Fibroblast of lung (primary cell): ENCODE measurements at regions not wholly inside any gene's neighbourhood (a gene's known extent, or its start where the extent isn't known, plus 50 kb on each side); places are given as distances from the start of the nearest gene placed in this dataset.

Experiments
- DNase-seq, 2 donors: peaks; one replicate each; pipeline versions ENCODE4 v3.0.0 to v3.0.0-alpha.2; 2010; ENCODE audit warnings: low read depth in 2 of 2
- H2AFZ ChIP-seq: 2 replicates; pipeline ENCODE4 v1.5.1; 2012; ENCODE audit warnings: low read length, control low read depth, inconsistent platforms
- H3K27ac ChIP-seq: 2 replicates; pipeline ENCODE4 v1.5.1; 2011; ENCODE audit warnings: low read length, control low read depth; ENCODE audit not compliant: insufficient read depth
- H3K27me3 ChIP-seq: 2 replicates; pipeline ENCODE4 v1.5.1; 2011; ENCODE audit warnings: mild to moderate bottlenecking, low read length; ENCODE audit not compliant: control insufficient read depth, insufficient read depth
- H3K36me3 ChIP-seq: 2 replicates; pipeline ENCODE4 v1.5.1; 2011; ENCODE audit warnings: low read length; ENCODE audit not compliant: control insufficient read depth, insufficient read depth
- H3K4me1 ChIP-seq: 2 replicates; pipeline ENCODE4 v1.5.1; 2011; ENCODE audit warnings: low read length; ENCODE audit not compliant: control insufficient read depth, insufficient read depth; ENCODE audit errors: extremely low read depth
- H3K4me2 ChIP-seq: 2 replicates; pipeline ENCODE4 v1.5.1; 2011; ENCODE audit warnings: low read length, control low read depth; ENCODE audit not compliant: insufficient read depth; ENCODE audit errors: extremely low read depth
- H3K4me3 ChIP-seq, 4 experiments: fragments of 200-600 bp in 1 of 4; sonication (generic) in 1 of 4; replicated peaks in 1 of 4; 2 replicates each; pipeline ENCODE4 v1.5.1; 2011 to 2016; ENCODE audit warnings: low read length in 4 of 4, low read depth in 3 of 4, mild to moderate bottlenecking in 3 of 4, control low read depth in 2 of 4, inconsistent platforms in 1 of 4, mixed read lengths in 1 of 4; ENCODE audit not compliant: insufficient read depth in 1 of 4; ENCODE audit errors: control extremely low read depth in 1 of 4
- H3K79me2 ChIP-seq: 2 replicates; pipeline ENCODE4 v1.5.1; 2012; ENCODE audit warnings: mild to moderate bottlenecking, low read length, inconsistent platforms; ENCODE audit not compliant: control insufficient read depth, insufficient read depth
- H3K9ac ChIP-seq: 2 replicates; pipeline ENCODE4 v1.5.1; 2011; ENCODE audit warnings: mild to moderate bottlenecking, low read length, control low read depth; ENCODE audit not compliant: insufficient read depth
- H3K9me3 ChIP-seq: 2 replicates; pipeline ENCODE4 v1.5.1; 2012; ENCODE audit warnings: low read depth, low read length; ENCODE audit not compliant: control insufficient read depth, insufficient read depth
- H4K20me1 ChIP-seq: 2 replicates; pipeline ENCODE4 v1.5.1; 2011; ENCODE audit warnings: low read length; ENCODE audit not compliant: control insufficient read depth, insufficient read depth; ENCODE audit errors: extremely low read depth
- EZH2 ChIP-seq: IDR thresholded peaks from 2 replicates; pipeline ENCODE4 v1.5.1; 2012; ENCODE audit warnings: low read length, control low read depth, mild to moderate bottlenecking; ENCODE audit errors: missing control alignments
- TF ChIP-seq, protein P1 (sequence below), 2 donors: IDR thresholded peaks in 1 of 2; conservative IDR thresholded peaks in 1 of 2; 1 replicate in 1 of 2; 2 replicates in 1 of 2; pipeline ENCODE4 v1.5.1; 2011 to 2012; ENCODE audit warnings: low read length in 2 of 2, control low read depth in 1 of 2, inconsistent platforms in 1 of 2, low read depth in 1 of 2, mild to moderate bottlenecking in 1 of 2

DNA sequence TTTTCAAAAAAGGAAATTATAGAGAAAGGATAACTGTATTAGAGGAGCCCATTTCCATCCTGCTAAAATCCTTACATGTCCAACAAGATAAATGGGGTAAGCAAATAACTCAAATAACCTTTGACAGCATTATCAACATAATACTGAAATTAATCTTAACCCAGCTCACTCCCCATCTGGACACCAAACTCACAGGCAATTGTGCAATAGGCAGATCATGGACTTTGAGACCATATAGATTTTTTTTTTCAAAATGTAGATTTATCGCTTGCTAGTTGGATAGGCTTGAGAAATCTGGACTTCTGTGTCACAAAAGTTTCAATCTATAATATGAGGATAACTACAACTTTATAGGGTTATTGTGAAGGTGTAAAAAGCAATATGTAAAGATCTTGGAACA lies 134.4 kb upstream of the ASCC3 start:
- TF ChIP-seq, protein P1, sequence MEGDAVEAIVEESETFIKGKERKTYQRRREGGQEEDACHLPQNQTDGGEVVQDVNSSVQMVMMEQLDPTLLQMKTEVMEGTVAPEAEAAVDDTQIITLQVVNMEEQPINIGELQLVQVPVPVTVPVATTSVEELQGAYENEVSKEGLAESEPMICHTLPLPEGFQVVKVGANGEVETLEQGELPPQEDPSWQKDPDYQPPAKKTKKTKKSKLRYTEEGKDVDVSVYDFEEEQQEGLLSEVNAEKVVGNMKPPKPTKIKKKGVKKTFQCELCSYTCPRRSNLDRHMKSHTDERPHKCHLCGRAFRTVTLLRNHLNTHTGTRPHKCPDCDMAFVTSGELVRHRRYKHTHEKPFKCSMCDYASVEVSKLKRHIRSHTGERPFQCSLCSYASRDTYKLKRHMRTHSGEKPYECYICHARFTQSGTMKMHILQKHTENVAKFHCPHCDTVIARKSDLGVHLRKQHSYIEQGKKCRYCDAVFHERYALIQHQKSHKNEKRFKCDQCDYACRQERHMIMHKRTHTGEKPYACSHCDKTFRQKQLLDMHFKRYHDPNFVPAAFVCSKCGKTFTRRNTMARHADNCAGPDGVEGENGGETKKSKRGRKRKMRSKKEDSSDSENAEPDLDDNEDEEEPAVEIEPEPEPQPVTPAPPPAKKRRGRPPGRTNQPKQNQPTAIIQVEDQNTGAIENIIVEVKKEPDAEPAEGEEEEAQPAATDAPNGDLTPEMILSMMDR (conservative IDR thresholded peaks at IDR 0.05 in 1 of 2, IDR thresholded peaks at IDR 0.05 in 1 of 2; ENCODE audit: low read depth in 1 of 2, low read length in 2 of 2): no peak
- no peak for TF ChIP-seq EZH2
- Histone ChIP-seq H3K9me3 (no peaks in the 10 kb centered on the region), H3K9ac (no peak overlapping the region), H3K4me2 (no peak overlapping the region), H4K20me1 (no peaks in the 10 kb centered on the region), H3K27me3 (no peaks in the 10 kb centered on the region), H3K36me3 (no peaks in the 10 kb centered on the region), H2AFZ (no peak overlapping the region), H3K4me1 (no peaks in the 10 kb centered on the region), H3K4me3 (no peak overlapping the region), H3K79me2 (no peaks in the 10 kb centered on the region), H3K27ac (no peak overlapping the region)
- no peak for DNase-seq

- no peaks in the 10 kb centered on the region for H3K27me3 ChIP-seq
- no peaks in the 10 kb centered on the region for H4K20me1 ChIP-seq
- H3K9ac ChIP-seq: no peak overlapping the region
- H3K4me2 ChIP-seq: no peak overlapping the region
- H3K4me3 ChIP-seq: no peak overlapping the region
- no peaks in the 10 kb centered on the region for H3K9me3 ChIP-seq
- H3K4me1 ChIP-seq: no peaks in the 10 kb centered on the region
- H3K79me2 ChIP-seq: no peaks in the 10 kb centered on the region
- no peaks in the 10 kb centered on the region for H3K36me3 ChIP-seq
- H2AFZ ChIP-seq: no peak overlapping the region
- DNase-seq: no peak
- no peak overlapping the region for H3K27ac ChIP-seq
- TF ChIP-seq EZH2: no peak
Observed at GRCh38 chr6:101016163-101016562, 135.0 kb upstream of the ASCC3 start.

GRCh38 chr6:101018157-101018556 lies 137.0 kb upstream of the ASCC3 start:
- no peak overlapping the region for H3K9ac ChIP-seq
- H3K4me3 ChIP-seq: no peak overlapping the region
- H3K79me2 ChIP-seq: no peaks in the 10 kb centered on the region
- no peak for DNase-seq
- H3K4me2 ChIP-seq: no peak overlapping the region
- no peaks in the 10 kb centered on the region for H3K36me3 ChIP-seq
- H2AFZ ChIP-seq: no peak overlapping the region
- no peaks in the 10 kb centered on the region for H3K4me1 ChIP-seq
- no peak overlapping the region for H3K27ac ChIP-seq
- H4K20me1 ChIP-seq: no peaks in the 10 kb centered on the region
- no peaks in the 10 kb centered on the region for H3K27me3 ChIP-seq
- no peaks in the 10 kb centered on the region for H3K9me3 ChIP-seq
- TF ChIP-seq EZH2: no peak
- TF ChIP-seq, protein P1 (conservative IDR thresholded peaks at IDR 0.05 in 1 of 2, IDR thresholded peaks at IDR 0.05 in 1 of 2; ENCODE audit: low read depth in 1 of 2, low read length in 2 of 2): no peak
